ENCODE measurements at regions not wholly inside any gene's neighbourhood (a gene's known extent, or its start where the extent isn't known, plus 50 kb on each side); places are given as distances from the start of the nearest gene placed in this dataset.

- no peak for DNase-seq
Measured at GRCh38 chr1:63049135-63049534, 265.2 kb downstream of the ATG4C start.

GRCh38 chr1:63051356-63051755 is 267.4 kb downstream of the ATG4C start:
- DNase-seq, result no peak

- no peak for DNase-seq
Measured at GRCh38 chr1:63051886-63052285, 268.0 kb downstream of the ATG4C start.

GRCh38 chr1:63054184-63054583 is 268.2 kb upstream of the FOXD3 start:
- no peak for DNase-seq

- peak; percentile 12 for DNase-seq
Measured at GRCh38 chr1:63063367-63063766, 259.0 kb upstream of the FOXD3 start.

GRCh38 chr1:63064135-63064534 is 258.2 kb upstream of the FOXD3 start:
- no peak for DNase-seq

GRCh38 chr1:63068626-63069025 is 253.7 kb upstream of the FOXD3 start:
- no peak for DNase-seq

- no peak for DNase-seq
Measured at GRCh38 chr1:63069214-63069613, 253.2 kb upstream of the FOXD3 start.

- no peak for DNase-seq
Measured at GRCh38 chr1:63073309-63074306, 248.8 kb upstream of the FOXD3 start.

GRCh38 chr1:63074321-63074720 is 248.0 kb upstream of the FOXD3 start:
- DNase-seq, result no peak

GRCh38 chr1:63082766-63083165 is 239.6 kb upstream of the FOXD3 start:
- no peak for DNase-seq

- no peak for DNase-seq
Measured at GRCh38 chr1:63087966-63088365, 234.4 kb upstream of the FOXD3 start.

GRCh38 chr1:63099188-63099587 is 223.2 kb upstream of the FOXD3 start:
- no peak for DNase-seq

GRCh38 chr1:63101336-63101735 is 221.0 kb upstream of the FOXD3 start:
- DNase-seq, result no peak

GRCh38 chr1:63103682-63104081 is 218.7 kb upstream of the FOXD3 start:
- no peak for DNase-seq

GRCh38 chr1:63107066-63107465 is 215.3 kb upstream of the FOXD3 start:
- DNase-seq, result no peak

GRCh38 chr1:63108206-63108605 is 214.2 kb upstream of the FOXD3 start:
- DNase-seq, result no peak

GRCh38 chr1:63112155-63112900 is 210.0 kb upstream of the FOXD3 start:
- peak; percentile 16 for DNase-seq

- DNase-seq, result no peak
Measured at GRCh38 chr1:63115527-63115926, 206.8 kb upstream of the FOXD3 start.

GRCh38 chr1:63116016-63116415 is 206.4 kb upstream of the FOXD3 start:
- peak; percentile 33 for DNase-seq

- no peak for DNase-seq
Measured at GRCh38 chr1:63119575-63120155, 202.7 kb upstream of the FOXD3 start.

GRCh38 chr1:63122079-63122478 is 200.3 kb upstream of the FOXD3 start:
- DNase-seq, result peak; percentile 80

- peak; percentile 84 for DNase-seq
Measured at GRCh38 chr1:63124666-63125191, 197.6 kb upstream of the FOXD3 start.
